Hepatocyte (in vitro differentiated cells): ENCODE measurements at regions not wholly inside any gene's neighbourhood (a gene's known extent, or its start where the extent isn't known, plus 50 kb on each side); places are given as distances from the start of the nearest gene placed in this dataset.

Experiments
- DNase-seq: peaks from one replicate; pipeline ENCODE4 v3.0.0-alpha.2; 2016; ENCODE audit warnings: low spot score
- H2AFZ ChIP-seq: fragments of 200-600 bp; sonication (generic); 2 replicates; pipeline ENCODE4 v1.6.0; 2016; ENCODE audit warnings: antibody characterized with exemption, mild to moderate bottlenecking
- H3K27ac ChIP-seq: fragments of 200-600 bp; sonication (generic); 2 replicates; pipeline ENCODE4 v1.5.1; 2016; ENCODE audit warnings: mild to moderate bottlenecking
- H3K27me3 ChIP-seq: fragments of 200-600 bp; sonication (generic); 2 replicates; pipeline ENCODE4 v1.6.1; 2016
- H3K36me3 ChIP-seq: fragments of 200-600 bp; sonication (generic); replicated peaks from 2 replicates; pipeline ENCODE4 v1.5.1; 2016; ENCODE audit warnings: low read depth; ENCODE audit not compliant: insufficient read depth
- H3K4me1 ChIP-seq: fragments of 200-600 bp; sonication (generic); 2 replicates; pipeline ENCODE4 v1.5.1; 2016; ENCODE audit warnings: mild to moderate bottlenecking, moderate library complexity; ENCODE audit not compliant: insufficient read depth
- H3K4me2 ChIP-seq: fragments of 200-600 bp; sonication (generic); 2 replicates; pipeline ENCODE4 v1.6.0; 2016
- H3K4me3 ChIP-seq: fragments of 200-600 bp; sonication (generic); 2 replicates; pipeline ENCODE4 v1.5.1; 2016; ENCODE audit warnings: mild to moderate bottlenecking
- H3K79me2 ChIP-seq: fragments of 200-600 bp; sonication (generic); 2 replicates; pipeline ENCODE4 v1.6.0; 2017; ENCODE audit warnings: mild to moderate bottlenecking
- H3K9me2 ChIP-seq: fragments of 200-600 bp; sonication (generic); replicated peaks from 2 replicates; pipeline ENCODE4 v1.6.0; 2017; ENCODE audit warnings: mild to moderate bottlenecking; ENCODE audit not compliant: insufficient read depth
- H3K9me3 ChIP-seq: fragments of 200-600 bp; sonication (generic); 2 replicates; pipeline ENCODE4 v1.5.1; 2016; ENCODE audit warnings: low read depth, mild to moderate bottlenecking
- H4K20me1 ChIP-seq: fragments of 200-600 bp; sonication (generic); 2 replicates; pipeline ENCODE4 v1.6.0; 2016; ENCODE audit warnings: mild to moderate bottlenecking; ENCODE audit not compliant: insufficient read depth, poor library complexity, severe bottlenecking
- CTCF ChIP-seq: fragments of 200-600 bp; sonication (generic); IDR thresholded peaks from 2 replicates; pipeline ENCODE4 v1.5.1; 2016; ENCODE audit warnings: antibody characterized with exemption, mild to moderate bottlenecking; ENCODE audit not compliant: poor library complexity
- EZH2 ChIP-seq: fragments of 200-600 bp; sonication (generic); IDR thresholded peaks from 2 replicates; pipeline ENCODE4 v1.6.1; 2016; ENCODE audit warnings: antibody characterized with exemption, mild to moderate bottlenecking, borderline replicate concordance
- EZH2phosphoT487 ChIP-seq: fragments of 200-600 bp; sonication (generic); IDR thresholded peaks from one replicate; pipeline ENCODE4 v1.6.1; 2018; ENCODE audit warnings: antibody characterized with exemption, mild to moderate bottlenecking, low read depth, moderate library complexity; ENCODE audit not compliant: unreplicated experiment, severe bottlenecking
- WGBS: methylation state at CpG from one replicate; pipeline ENCODE4 v1.1.6; 2016; ENCODE audit warnings: low lambda C conversion rate; ENCODE audit errors: missing lambda C conversion rate; 5-methylcytosine and 5-hydroxymethylcytosine counted together

- no peaks in the 10 kb centered on the region for H3K36me3 ChIP-seq
- under 1% methylated on average over 48 of the region's 90 CpGs for WGBS
- no peaks in the 10 kb centered on the region for H3K9me3 ChIP-seq
- H3K4me2 ChIP-seq: peak overlapping the region; percentile 89
- no peaks in the 10 kb centered on the region for H3K79me2 ChIP-seq
- peaks cover 12% of the 10 kb centered on the region for H3K4me1 ChIP-seq
- H3K9me2 ChIP-seq: no peaks in the 10 kb centered on the region
- peak; percentile 19 for TF ChIP-seq CTCF
- no peak for TF ChIP-seq EZH2phosphoT487
- peak overlapping the region; percentile 77 for H2AFZ ChIP-seq
- H3K27me3 ChIP-seq: peaks cover 45% of the 10 kb centered on the region
- peak overlapping the region; percentile 56 for H3K27ac ChIP-seq
- no peaks in the 10 kb centered on the region for H4K20me1 ChIP-seq
- DNase-seq: peak; percentile 66
- peak overlapping the region; percentile 40 for H3K4me3 ChIP-seq
Observed at GRCh38 chr4:24470666-24471485, 113.5 kb downstream of the DHX15 start.

- H3K4me1 ChIP-seq: peaks cover 12% of the 10 kb centered on the region
- peaks cover 59% of the 10 kb centered on the region for H3K27me3 ChIP-seq
- H3K9me2 ChIP-seq: no peaks in the 10 kb centered on the region
- WGBS: 87% methylated on average over 5 of the region's 5 CpGs
- H4K20me1 ChIP-seq: no peaks in the 10 kb centered on the region
- TF ChIP-seq EZH2phosphoT487 (no peak), CTCF (no peak)
- H2AFZ ChIP-seq: no peak overlapping the region
- no peaks in the 10 kb centered on the region for H3K9me3 ChIP-seq
- H3K4me3 ChIP-seq: no peak overlapping the region
- no peaks in the 10 kb centered on the region for H3K79me2 ChIP-seq
- H3K36me3 ChIP-seq: no peaks in the 10 kb centered on the region
- no peak for DNase-seq
- no peak overlapping the region for H3K4me2 ChIP-seq
- H3K27ac ChIP-seq: no peak overlapping the region
Observed at GRCh38 chr4:24468071-24468470, 116.3 kb downstream of the DHX15 start.

- no peak overlapping the region for H3K27ac ChIP-seq
- H3K36me3 ChIP-seq: no peaks in the 10 kb centered on the region
- H3K27me3 ChIP-seq: peaks cover 62% of the 10 kb centered on the region
- H3K4me3 ChIP-seq: no peak overlapping the region
- no peak for DNase-seq
- 84% methylated on average over 7 of the region's 7 CpGs for WGBS
- no peaks in the 10 kb centered on the region for H3K79me2 ChIP-seq
- no peak overlapping the region for H2AFZ ChIP-seq
- no peak for TF ChIP-seq EZH2
- no peak for TF ChIP-seq EZH2phosphoT487
- no peak for TF ChIP-seq CTCF
- no peak overlapping the region for H3K4me2 ChIP-seq
- H3K9me2 ChIP-seq: no peaks in the 10 kb centered on the region
- H3K4me1 ChIP-seq: peaks cover 8% of the 10 kb centered on the region
- H3K9me3 ChIP-seq: no peaks in the 10 kb centered on the region
- no peaks in the 10 kb centered on the region for H4K20me1 ChIP-seq
Observed at GRCh38 chr4:24464566-24464965, 119.8 kb downstream of the DHX15 start.
